ENCODE measurements at regions not wholly inside any gene's neighbourhood (a gene's known extent, or its start where the extent isn't known, plus 50 kb on each side); places are given as distances from the start of the nearest gene placed in this dataset.

- CTCF ChIA-PET, result interaction anchor here (1.4 kb wide), 1 partner anchor 147 kb away, joined by 3 read pairs; no protein-coding TSS in a partner anchor
- Histone ChIP-seq H3K4me3 (ENCODE audit: control insufficient read depth in 1 of 7, extremely low read depth in 1 of 7, insufficient read depth in 4 of 7, low read depth in 2 of 7, low read length in 6 of 7) (no peak overlapping the region), H3K4me1 (ENCODE audit: control extremely low read depth in 1 of 4, control insufficient read depth in 4 of 4, insufficient read depth in 4 of 4, low read length in 3 of 4) (peaks cover 0 to 6% (median 2%) of the 10 kb centered on the region in 4 experiments), H3K36me3 (ENCODE audit: control insufficient read depth in 4 of 4, insufficient read depth in 4 of 4, low read length in 3 of 4) (no peaks in the 10 kb centered on the region), H3K27ac (ENCODE audit: insufficient read depth in 1 of 2, low read depth in 1 of 2, low read length in 2 of 2, poor library complexity in 1 of 2, severe bottlenecking in 2 of 2) (no peak overlapping the region), H3K9me3 (ENCODE audit: control extremely low read depth in 1 of 5, control insufficient read depth in 4 of 5, insufficient read depth in 2 of 5, low read depth in 1 of 5, low read length in 4 of 5) (no peaks in the 10 kb centered on the region), H3K27me3 (replicated peaks in 2 of 5; ENCODE audit: control insufficient read depth in 4 of 5, insufficient read depth in 5 of 5, low read length in 4 of 5) (peaks cover 0 to 81% (median 46%) of the 10 kb centered on the region in 5 experiments)
- POLR2A ChIA-PET, result no interaction called here
- 86% methylated on average over 20 of the region's 23 CpGs for WGBS (ENCODE audit: insufficient coverage)
- no peak for DNase-seq
These were observed 86.4 kb downstream of the MICALL2 start for GRCh38 chr7:1372671-1373379.

GRCh38 chr7:1377111-1377909 is 82.0 kb downstream of the MICALL2 start:
- no peaks in the 10 kb centered on the region for H3K4me1 ChIP-seq (ENCODE audit: control extremely low read depth in 1 of 4, control insufficient read depth in 4 of 4, insufficient read depth in 4 of 4, low read length in 3 of 4)
- DNase-seq, result no peak
- no peak overlapping the region for H3K4me3 ChIP-seq (ENCODE audit: control insufficient read depth in 1 of 7, extremely low read depth in 1 of 7, insufficient read depth in 4 of 7, low read depth in 2 of 7, low read length in 6 of 7)
- ChIA-PET POLR2A (no interaction called here), CTCF (no interaction called here)
- WGBS (ENCODE audit: insufficient coverage), result 82% methylated on average over 19 of the region's 21 CpGs
- peaks cover 0 to 63% (median 20%) of the 10 kb centered on the region in 5 experiments for H3K27me3 ChIP-seq (replicated peaks in 2 of 5; ENCODE audit: control insufficient read depth in 4 of 5, insufficient read depth in 5 of 5, low read length in 4 of 5)
- H3K27ac ChIP-seq (ENCODE audit: insufficient read depth in 1 of 2, low read depth in 1 of 2, low read length in 2 of 2, poor library complexity in 1 of 2, severe bottlenecking in 2 of 2), result no peak overlapping the region
- H3K9me3 ChIP-seq (ENCODE audit: control extremely low read depth in 1 of 5, control insufficient read depth in 4 of 5, insufficient read depth in 2 of 5, low read depth in 1 of 5, low read length in 4 of 5), result no peaks in the 10 kb centered on the region
- no peaks in the 10 kb centered on the region for H3K36me3 ChIP-seq (ENCODE audit: control insufficient read depth in 4 of 4, insufficient read depth in 4 of 4, low read length in 3 of 4)

- Histone ChIP-seq H3K27me3 (replicated peaks in 2 of 5; ENCODE audit: control insufficient read depth in 4 of 5, insufficient read depth in 5 of 5, low read length in 4 of 5) (peaks cover 0 to 64% (median 13%) of the 10 kb centered on the region in 5 experiments), H3K4me3 (ENCODE audit: control insufficient read depth in 1 of 7, extremely low read depth in 1 of 7, insufficient read depth in 4 of 7, low read depth in 2 of 7, low read length in 6 of 7) (no peak overlapping the region), H3K27ac (ENCODE audit: insufficient read depth in 1 of 2, low read depth in 1 of 2, low read length in 2 of 2, poor library complexity in 1 of 2, severe bottlenecking in 2 of 2) (no peak overlapping the region), H3K9me3 (ENCODE audit: control extremely low read depth in 1 of 5, control insufficient read depth in 4 of 5, insufficient read depth in 2 of 5, low read depth in 1 of 5, low read length in 4 of 5) (no peaks in the 10 kb centered on the region), H3K36me3 (ENCODE audit: control insufficient read depth in 4 of 4, insufficient read depth in 4 of 4, low read length in 3 of 4) (no peaks in the 10 kb centered on the region), H3K4me1 (ENCODE audit: control extremely low read depth in 1 of 4, control insufficient read depth in 4 of 4, insufficient read depth in 4 of 4, low read length in 3 of 4) (no peaks in the 10 kb centered on the region)
- 92% methylated on average over 3 of the region's 3 CpGs for WGBS (ENCODE audit: insufficient coverage)
- ChIA-PET CTCF (no interaction called here), POLR2A (no interaction called here)
- no peak for DNase-seq
These were observed 80.4 kb downstream of the MICALL2 start for GRCh38 chr7:1378610-1379601.

- CTCF ChIA-PET, result no interaction called here
- 82% methylated on average over 12 of the region's 15 CpGs for WGBS (ENCODE audit: insufficient coverage)
- H3K36me3 ChIP-seq (ENCODE audit: control insufficient read depth in 4 of 4, insufficient read depth in 4 of 4, low read length in 3 of 4), result no peaks in the 10 kb centered on the region
- peaks cover 0 to 71% (median 12%) of the 10 kb centered on the region in 5 experiments for H3K27me3 ChIP-seq (replicated peaks in 2 of 5; ENCODE audit: control insufficient read depth in 4 of 5, insufficient read depth in 5 of 5, low read length in 4 of 5)
- H3K9me3 ChIP-seq (ENCODE audit: control extremely low read depth in 1 of 5, control insufficient read depth in 4 of 5, insufficient read depth in 2 of 5, low read depth in 1 of 5, low read length in 4 of 5), result no peaks in the 10 kb centered on the region
- H3K27ac ChIP-seq (ENCODE audit: insufficient read depth in 1 of 2, low read depth in 1 of 2, low read length in 2 of 2, poor library complexity in 1 of 2, severe bottlenecking in 2 of 2), result no peak overlapping the region
- POLR2A ChIA-PET, result no interaction called here
- peak in 1 of 3 donors; percentile 15 for DNase-seq
- no peaks in the 10 kb centered on the region for H3K4me1 ChIP-seq (ENCODE audit: control extremely low read depth in 1 of 4, control insufficient read depth in 4 of 4, insufficient read depth in 4 of 4, low read length in 3 of 4)
- H3K4me3 ChIP-seq (ENCODE audit: control insufficient read depth in 1 of 7, extremely low read depth in 1 of 7, insufficient read depth in 4 of 7, low read depth in 2 of 7, low read length in 6 of 7), result no peak overlapping the region
These were observed 78.9 kb downstream of the MICALL2 start for GRCh38 chr7:1380231-1380815.

GRCh38 chr7:1380821-1381580 is 78.3 kb downstream of the MICALL2 start:
- peaks cover 0 to 72% (median 11%) of the 10 kb centered on the region in 5 experiments for H3K27me3 ChIP-seq (replicated peaks in 2 of 5; ENCODE audit: control insufficient read depth in 4 of 5, insufficient read depth in 5 of 5, low read length in 4 of 5)
- 71% methylated on average over 4 of the region's 18 CpGs for WGBS (ENCODE audit: insufficient coverage)
- no peak for DNase-seq
- no peak overlapping the region for H3K27ac ChIP-seq (ENCODE audit: insufficient read depth in 1 of 2, low read depth in 1 of 2, low read length in 2 of 2, poor library complexity in 1 of 2, severe bottlenecking in 2 of 2)
- no peak overlapping the region for H3K4me3 ChIP-seq (ENCODE audit: control insufficient read depth in 1 of 7, extremely low read depth in 1 of 7, insufficient read depth in 4 of 7, low read depth in 2 of 7, low read length in 6 of 7)
- CTCF ChIA-PET, result no interaction called here
- no peaks in the 10 kb centered on the region for H3K4me1 ChIP-seq (ENCODE audit: control extremely low read depth in 1 of 4, control insufficient read depth in 4 of 4, insufficient read depth in 4 of 4, low read length in 3 of 4)
- POLR2A ChIA-PET, result no interaction called here
- no peaks in the 10 kb centered on the region for H3K36me3 ChIP-seq (ENCODE audit: control insufficient read depth in 4 of 4, insufficient read depth in 4 of 4, low read length in 3 of 4)
- no peaks in the 10 kb centered on the region for H3K9me3 ChIP-seq (ENCODE audit: control extremely low read depth in 1 of 5, control insufficient read depth in 4 of 5, insufficient read depth in 2 of 5, low read depth in 1 of 5, low read length in 4 of 5)

- Histone ChIP-seq H3K9me3 (ENCODE audit: control extremely low read depth in 1 of 5, control insufficient read depth in 4 of 5, insufficient read depth in 2 of 5, low read depth in 1 of 5, low read length in 4 of 5) (no peaks in the 10 kb centered on the region), H3K4me1 (ENCODE audit: control extremely low read depth in 1 of 4, control insufficient read depth in 4 of 4, insufficient read depth in 4 of 4, low read length in 3 of 4) (no peaks in the 10 kb centered on the region), H3K36me3 (ENCODE audit: control insufficient read depth in 4 of 4, insufficient read depth in 4 of 4, low read length in 3 of 4) (no peaks in the 10 kb centered on the region), H3K27me3 (replicated peaks in 2 of 5; ENCODE audit: control insufficient read depth in 4 of 5, insufficient read depth in 5 of 5, low read length in 4 of 5) (peaks cover 0 to 71% (median 7%) of the 10 kb centered on the region in 5 experiments), H3K4me3 (ENCODE audit: control insufficient read depth in 1 of 7, extremely low read depth in 1 of 7, insufficient read depth in 4 of 7, low read depth in 2 of 7, low read length in 6 of 7) (no peak overlapping the region), H3K27ac (ENCODE audit: insufficient read depth in 1 of 2, low read depth in 1 of 2, low read length in 2 of 2, poor library complexity in 1 of 2, severe bottlenecking in 2 of 2) (no peak overlapping the region)
- WGBS (ENCODE audit: insufficient coverage), result 82% methylated on average over 24 of the region's 29 CpGs
- no peak for DNase-seq
- CTCF ChIA-PET, result no interaction called here
- POLR2A ChIA-PET, result no interaction called here
These were observed 76.5 kb downstream of the MICALL2 start for GRCh38 chr7:1382553-1383397.

Data from common myeloid progenitor, CD34-positive (primary cell).